Vagina (tissue), 2 donors: ENCODE measurements at regions not wholly inside any gene's neighbourhood (a gene's known extent, or its start where the extent isn't known, plus 50 kb on each side); places are given as distances from the start of the nearest gene placed in this dataset.

Experiments used
- DNase-seq, 2 donors: peaks; one replicate each; pipeline ENCODE4 v3.0.0-alpha.2; 2017; ENCODE audit errors: extremely low spot score in 2 of 2
- H3K27ac ChIP-seq: fragments of 200-600 bp; sonication (generic); one replicate; pipeline ENCODE4 v1.5.1; 2019
- H3K27me3 ChIP-seq: fragments of 200-600 bp; sonication (generic); one replicate; pipeline ENCODE4 v1.5.1; 2019
- H3K36me3 ChIP-seq, 2 donors: fragments of 200-600 bp; sonication (generic); one replicate each; pipeline ENCODE4 v1.5.1; 2017 to 2019
- H3K4me1 ChIP-seq: fragments of 200-600 bp; sonication (generic); one replicate; pipeline ENCODE4 v1.5.1; 2019
- H3K4me3 ChIP-seq, 2 donors: fragments of 200-600 bp; sonication (generic); 1 replicate in 1 of 2; 2 replicates in 1 of 2; pipeline ENCODE4 v1.5.1; 2016 to 2019
- H3K9me3 ChIP-seq: fragments of 200-600 bp; sonication (generic); one replicate; pipeline ENCODE4 v1.5.1; 2019
- CTCF ChIP-seq, 3 experiments: fragments of 450-650 bp in 2 of 3; fragments of 200-600 bp in 1 of 3; sonication (generic) in 1 of 3; IDR thresholded peaks; one replicate each; pipeline ENCODE4 v1.5.1; 2017 to 2019; ENCODE audit warnings: antibody characterized with exemption in 3 of 3, mild to moderate bottlenecking in 2 of 3, moderate library complexity in 2 of 3
- POLR2A ChIP-seq, 2 donors: fragments of 450-650 bp; IDR thresholded peaks; one replicate each; pipeline ENCODE4 v1.6.1; 2017; ENCODE audit warnings: antibody characterized with exemption in 2 of 2, mild to moderate bottlenecking in 2 of 2, moderate library complexity in 2 of 2
- POLR2AphosphoS5 ChIP-seq, 2 donors: sonication (generic); formaldehyde crosslinking; IDR thresholded peaks; one replicate each; pipeline ENCODE4 v1.9.0; 2017; ENCODE audit warnings: antibody characterized with exemption in 2 of 2, mild to moderate bottlenecking in 2 of 2, low read depth in 1 of 2; ENCODE audit not compliant: insufficient read depth in 1 of 2
- intact Hi-C: fragments of 100-400 bp; cut with DNase I; formaldehyde crosslinking; loops from one replicate; pipeline ENCODE4 v1.15.1; 2023

- Histone ChIP-seq H3K27me3 (no peaks in the 10 kb centered on the region), H3K4me3 (no peak overlapping the region), H3K36me3 (no peaks in the 10 kb centered on the region), H3K27ac (no peak overlapping the region), H3K4me1 (no peaks in the 10 kb centered on the region), H3K9me3 (no peaks in the 10 kb centered on the region)
- TF ChIP-seq POLR2AphosphoS5 (IDR thresholded peaks at IDR 0.05; ENCODE audit: insufficient read depth in 1 of 2, low read depth in 1 of 2) (no peak), CTCF (IDR thresholded peaks at IDR 0.05) (no peak), POLR2A (IDR thresholded peaks at IDR 0.05) (no peak)
- intact Hi-C loops = no loop called here
- no peak for DNase-seq
Measured at GRCh38 chr12:45490232-45490881, 239.1 kb upstream of the ARID2 start.

DNA sequence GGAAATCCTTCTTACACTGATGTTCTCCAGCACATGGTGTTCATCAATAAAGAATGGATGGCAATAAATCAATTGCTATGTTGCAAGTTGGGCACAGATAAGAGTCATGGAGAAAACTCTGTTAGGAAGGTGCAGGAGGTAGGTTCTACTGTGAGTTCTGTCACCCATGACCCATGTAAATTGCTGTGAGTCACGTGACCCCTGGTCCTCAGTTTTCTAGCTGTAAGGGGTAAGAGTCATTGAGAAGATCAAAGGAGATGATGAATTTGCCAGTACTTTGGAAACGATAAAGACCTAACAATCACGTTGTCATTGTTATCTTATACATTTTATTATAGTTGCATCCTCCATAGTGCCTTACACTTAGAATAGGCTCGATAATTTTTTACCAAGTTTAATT lies 235.2 kb upstream of the ARID2 start:
- Histone ChIP-seq H3K4me1 (no peaks in the 10 kb centered on the region), H3K27me3 (no peaks in the 10 kb centered on the region), H3K4me3 (no peak overlapping the region), H3K27ac (no peak overlapping the region), H3K9me3 (no peaks in the 10 kb centered on the region), H3K36me3 (no peaks in the 10 kb centered on the region)
- DNase-seq = no peak
- TF ChIP-seq POLR2AphosphoS5 (IDR thresholded peaks at IDR 0.05; ENCODE audit: insufficient read depth in 1 of 2, low read depth in 1 of 2) (no peak), POLR2A (IDR thresholded peaks at IDR 0.05) (no peak), CTCF (IDR thresholded peaks at IDR 0.05) (no peak)
- intact Hi-C loops = no loop called here

DNA sequence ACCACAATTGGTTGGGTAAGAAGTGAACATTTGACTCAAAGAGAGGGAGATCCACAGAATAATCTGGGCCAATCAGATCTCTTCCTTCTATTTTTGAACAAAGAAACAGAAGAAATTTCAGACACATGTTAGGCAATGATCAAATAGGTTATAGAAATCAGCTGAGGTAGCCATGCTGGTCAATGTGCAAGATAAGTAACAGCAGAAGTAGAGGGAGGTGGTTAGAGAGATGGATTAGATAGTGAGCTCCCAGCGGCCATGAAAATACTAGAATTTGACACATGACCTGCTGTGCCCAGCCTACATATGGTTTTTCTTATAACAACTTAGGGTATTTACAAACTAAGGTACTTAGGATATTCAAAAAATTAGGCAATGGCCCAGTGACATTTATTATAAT lies 230.9 kb upstream of the ARID2 start:
- Histone ChIP-seq H3K9me3 (no peaks in the 10 kb centered on the region), H3K27me3 (no peaks in the 10 kb centered on the region), H3K4me3 (no peak overlapping the region), H3K4me1 (no peaks in the 10 kb centered on the region), H3K36me3 (no peaks in the 10 kb centered on the region), H3K27ac (no peak overlapping the region)
- intact Hi-C loops = no loop called here
- no peak for TF ChIP-seq POLR2AphosphoS5 (IDR thresholded peaks at IDR 0.05; ENCODE audit: insufficient read depth in 1 of 2, low read depth in 1 of 2)
- no peak for TF ChIP-seq POLR2A (IDR thresholded peaks at IDR 0.05)
- TF ChIP-seq CTCF (IDR thresholded peaks at IDR 0.05) = no peak
- DNase-seq = no peak

GRCh38 chr12:45502481-45503128 lies 226.9 kb upstream of the ARID2 start:
- intact Hi-C loops = no loop called here
- TF ChIP-seq CTCF (IDR thresholded peaks at IDR 0.05) = no peak
- TF ChIP-seq POLR2AphosphoS5 (IDR thresholded peaks at IDR 0.05; ENCODE audit: insufficient read depth in 1 of 2, low read depth in 1 of 2) = no peak
- no peak for TF ChIP-seq POLR2A (IDR thresholded peaks at IDR 0.05)
- Histone ChIP-seq H3K36me3 (no peaks in the 10 kb centered on the region), H3K27me3 (no peaks in the 10 kb centered on the region), H3K4me1 (no peaks in the 10 kb centered on the region), H3K27ac (no peak overlapping the region), H3K9me3 (no peaks in the 10 kb centered on the region), H3K4me3 (no peak overlapping the region)
- no peak for DNase-seq

DNA sequence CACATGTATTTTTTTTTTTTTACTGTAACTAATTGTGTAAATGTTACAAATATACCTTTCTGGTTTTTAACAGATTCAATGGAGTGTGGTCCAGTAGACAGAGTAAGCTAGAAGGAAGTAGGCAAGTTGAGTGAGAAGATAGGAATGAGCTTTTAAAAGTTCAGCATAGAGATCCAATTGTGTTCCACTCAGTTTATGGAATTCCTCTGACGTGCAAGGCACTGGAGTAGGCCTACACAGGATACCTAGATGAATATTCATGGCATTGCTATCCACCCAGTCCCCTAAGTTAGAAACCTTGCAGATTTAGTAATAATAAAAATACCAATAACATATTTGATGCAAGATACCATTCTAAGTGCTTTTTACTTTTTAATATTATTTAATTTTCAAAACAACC lies 225.6 kb upstream of the ARID2 start:
- no peak for DNase-seq
- intact Hi-C loops = no loop called here

More for the DNA sequence above, 225.6 kb upstream of the ARID2 start:
- Histone ChIP-seq H3K4me1 (no peaks in the 10 kb centered on the region), H3K27me3 (no peaks in the 10 kb centered on the region), H3K9me3 (no peaks in the 10 kb centered on the region), H3K4me3 (no peak overlapping the region), H3K27ac (no peak overlapping the region), H3K36me3 (no peaks in the 10 kb centered on the region)
- TF ChIP-seq CTCF (IDR thresholded peaks at IDR 0.05) (no peak), POLR2AphosphoS5 (IDR thresholded peaks at IDR 0.05; ENCODE audit: insufficient read depth in 1 of 2, low read depth in 1 of 2) (no peak), POLR2A (IDR thresholded peaks at IDR 0.05) (no peak)
